ENCODE measurements at regions not wholly inside any gene's neighbourhood (a gene's known extent, or its start where the extent isn't known, plus 50 kb on each side); places are given as distances from the start of the nearest gene placed in this dataset.
"Not testable (repeated sequence)": the region's sequence is repeated elsewhere in the genome, so short reads cannot be mapped to it uniquely, and the experiment has no call there.

DNA sequence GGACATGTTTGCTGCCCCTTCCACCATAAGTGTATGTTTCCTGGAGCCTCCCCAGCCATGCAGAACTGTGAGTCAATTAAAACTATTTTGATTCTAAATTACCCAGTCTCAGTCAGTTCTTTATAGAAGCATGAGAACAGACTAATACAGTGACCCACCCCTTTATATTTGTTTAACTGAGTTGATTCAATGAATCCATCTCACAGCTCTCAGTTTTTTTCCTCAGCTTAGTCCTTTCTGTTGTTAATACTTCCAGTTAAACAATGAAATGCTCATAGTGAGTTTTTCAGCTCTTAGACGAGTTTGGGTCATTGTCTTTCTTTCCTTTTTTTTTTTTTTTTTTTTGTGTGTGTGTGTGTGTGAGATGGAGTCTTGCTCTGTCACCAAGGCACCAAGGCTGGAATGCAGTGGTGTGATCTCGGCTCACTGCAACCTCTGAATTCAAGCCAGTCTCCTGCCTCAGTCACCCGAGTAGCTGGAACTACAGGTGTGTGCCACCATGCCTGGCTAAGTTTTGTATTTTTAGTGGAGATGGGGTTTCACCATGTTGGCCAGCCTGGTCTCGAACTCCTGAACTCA lies 627.4 kb downstream of the SPATA31A7 start:
- not testable (repeated sequence) for DNase-seq (ENCODE audit: low read depth)

- DNase-seq (ENCODE audit: low read depth) = peak; percentile 73
These were observed 663.9 kb downstream of the SPATA31A7 start for GRCh38 chr9:61853624-61854259.

GRCh38 chr9:61854260-61854640 lies 664.4 kb downstream of the SPATA31A7 start:
- DNase-seq (ENCODE audit: low read depth) = not testable (repeated sequence)

DNA sequence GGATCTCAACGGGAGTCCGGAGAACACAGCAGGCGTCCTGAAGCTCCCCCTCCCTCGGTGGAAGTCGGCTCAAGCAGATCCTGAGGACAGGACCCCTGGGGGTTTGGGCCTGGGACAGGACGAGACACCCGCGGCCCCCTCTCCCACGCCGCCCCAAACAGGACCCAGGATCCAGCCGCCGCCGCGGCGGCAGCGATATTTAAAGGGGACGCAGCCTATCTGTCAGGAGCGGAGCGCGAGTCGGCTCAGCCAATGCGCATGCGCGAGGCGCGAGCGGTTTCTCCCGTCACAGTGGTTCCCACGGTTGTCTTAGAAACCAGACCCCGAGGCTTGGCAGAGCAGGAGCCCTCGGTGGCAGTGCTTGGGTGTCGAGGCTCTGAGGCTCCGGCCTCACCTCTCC lies 666.4 kb downstream of the SPATA31A7 start:
- not testable (repeated sequence) for DNase-seq (ENCODE audit: low read depth)

DNA sequence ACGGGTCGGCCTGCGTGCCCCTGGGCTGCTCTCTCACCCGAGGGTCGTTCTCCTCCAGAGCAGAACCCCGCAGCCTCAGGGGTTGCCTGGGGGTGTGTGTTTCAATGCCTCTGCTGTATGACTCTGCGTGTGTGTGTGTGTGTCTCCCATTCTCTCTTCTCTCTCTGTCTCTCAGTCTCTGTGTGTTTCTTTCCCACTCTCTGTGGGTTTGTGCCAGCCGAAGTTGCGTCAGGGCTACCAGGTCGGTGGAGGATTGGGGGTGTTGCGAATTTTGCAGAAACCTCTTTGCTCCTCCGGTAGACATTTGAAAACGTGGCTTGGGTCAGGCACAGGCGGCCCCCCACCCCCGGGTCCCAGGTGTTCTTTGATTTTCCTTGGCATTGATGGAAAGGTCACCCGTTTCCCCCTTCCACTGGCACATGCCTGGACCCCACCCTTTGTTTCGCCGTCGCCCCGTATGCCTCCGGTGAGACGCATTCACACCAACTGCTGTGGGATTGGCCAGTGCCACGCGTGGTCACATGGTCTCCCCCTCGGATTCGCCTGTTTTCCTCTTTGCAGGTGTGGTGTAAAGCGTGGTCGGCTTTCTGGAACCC lies 667.1 kb downstream of the SPATA31A7 start:
- DNase-seq (ENCODE audit: low read depth) = not testable (repeated sequence)

DNA sequence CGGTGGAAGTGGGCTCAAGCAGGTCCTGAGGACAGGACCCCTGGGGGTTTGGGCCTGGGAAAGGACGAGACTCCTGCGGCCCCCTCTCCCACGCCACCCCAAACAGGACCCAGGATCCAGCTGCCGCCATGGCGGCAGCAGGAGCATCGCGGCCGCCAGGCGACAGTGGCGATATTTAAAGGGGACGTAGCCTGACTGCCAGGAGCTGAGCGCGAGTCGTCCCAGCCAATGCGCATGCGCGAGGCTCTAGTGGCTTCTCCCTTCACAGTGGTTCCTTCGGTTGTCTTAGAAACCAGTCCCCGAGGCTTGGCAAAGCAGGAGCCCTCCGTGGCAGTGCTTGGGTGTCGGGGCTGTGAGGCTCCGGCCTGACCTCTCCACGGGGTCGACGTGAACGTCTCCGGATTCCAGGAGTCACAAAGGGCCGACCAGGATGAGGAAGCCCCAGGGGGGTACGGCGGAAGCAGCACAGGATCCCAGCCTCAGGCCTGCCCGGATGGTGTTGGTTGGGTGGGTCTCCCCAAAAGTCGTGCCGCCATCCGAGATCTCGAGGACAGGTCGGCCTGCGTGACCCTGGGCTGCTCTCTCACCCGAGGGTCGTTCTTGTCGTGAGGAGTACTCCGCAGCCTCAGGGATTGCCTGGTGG lies 668.0 kb downstream of the SPATA31A7 start:
- not testable (repeated sequence) for DNase-seq (ENCODE audit: low read depth)

- DNase-seq (ENCODE audit: low read depth) = peak; percentile 34
These were observed 672.7 kb downstream of the SPATA31A7 start for GRCh38 chr9:61862431-61862971.

- not testable (repeated sequence) for DNase-seq (ENCODE audit: low read depth)
These were observed 674.6 kb downstream of the SPATA31A7 start for GRCh38 chr9:61864463-61864862.

DNA sequence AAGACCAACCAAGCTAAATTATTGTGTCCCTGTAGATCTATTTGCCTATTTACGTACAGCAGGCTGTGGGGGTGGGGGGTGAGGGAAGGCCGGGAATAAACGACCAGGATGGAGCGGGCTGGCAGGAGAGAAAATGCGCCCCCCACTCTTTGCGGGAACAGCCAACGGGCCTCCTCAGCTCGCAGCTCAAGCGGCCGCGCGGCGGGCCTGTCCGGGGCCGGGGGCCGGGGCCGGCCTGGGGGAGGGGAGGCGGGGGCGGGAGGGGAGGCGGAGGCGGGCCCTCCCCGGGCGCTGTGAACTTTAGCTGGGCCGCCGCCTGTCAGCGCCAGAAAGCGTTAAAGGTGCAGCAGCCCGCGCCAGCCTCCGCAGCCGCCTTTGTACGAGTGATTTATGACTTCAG lies 679.1 kb downstream of the SPATA31A7 start:
- DNase-seq (ENCODE audit: low read depth) = not testable (repeated sequence)

DNA sequence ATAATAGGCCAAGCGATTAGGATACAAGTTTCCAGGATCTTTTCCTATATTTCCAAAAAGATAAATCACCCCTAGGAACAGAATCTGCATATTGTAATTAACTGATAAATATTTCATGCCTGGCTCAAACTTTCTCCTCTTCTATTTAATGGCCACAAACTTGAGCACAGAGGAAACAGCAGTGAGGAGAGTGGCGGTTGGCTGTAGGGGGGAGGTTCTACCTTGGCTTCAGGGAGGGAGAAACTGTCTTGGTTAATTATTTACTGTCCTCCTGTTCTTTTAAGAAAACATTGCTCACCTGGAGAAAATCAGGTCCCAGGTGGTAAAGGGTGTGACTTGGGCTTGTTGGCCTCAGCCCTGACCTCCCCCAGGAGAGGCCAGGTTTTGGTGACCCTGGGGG lies 682.5 kb downstream of the SPATA31A7 start:
- DNase-seq (ENCODE audit: low read depth) = not testable (repeated sequence)

Data from stimulated activated CD8-positive, alpha-beta memory T cell treated with anti-CD3 and anti-CD28 coated beads, Interleukin-15, amount 100 ng/mL, for 24 hours (primary cell).